ENCODE measurements at regions not wholly inside any gene's neighbourhood (a gene's known extent, or its start where the extent isn't known, plus 50 kb on each side); places are given as distances from the start of the nearest gene placed in this dataset.
"Not testable (repeated sequence)": the region's sequence is repeated elsewhere in the genome, so short reads cannot be mapped to it uniquely, and the experiment has no call there.

GRCh38 chr15:38746211-38746610 is 181.6 kb upstream of the RASGRP1 start:
- no peak for DNase-seq

- DNase-seq: no peak
Observed at GRCh38 chr15:38748710-38749109, 184.1 kb upstream of the RASGRP1 start.

GRCh38 chr15:38750786-38751185 is 186.2 kb upstream of the RASGRP1 start:
- no peak for DNase-seq

GRCh38 chr15:38755718-38756117 is 191.1 kb upstream of the RASGRP1 start:
- no peak for DNase-seq

- DNase-seq: no peak
Observed at GRCh38 chr15:38756441-38756840, 191.8 kb upstream of the RASGRP1 start.

- no peak for DNase-seq
Observed at GRCh38 chr15:38758043-38758442, 193.4 kb upstream of the RASGRP1 start.

GRCh38 chr15:38761681-38762080 is 197.1 kb upstream of the RASGRP1 start:
- no peak for DNase-seq

GRCh38 chr15:38768970-38769369 is 204.4 kb upstream of the RASGRP1 start:
- DNase-seq: no peak

- no peak for DNase-seq
Observed at GRCh38 chr15:38769492-38769891, 204.9 kb upstream of the RASGRP1 start.

- DNase-seq: not testable (repeated sequence)
Observed at GRCh38 chr15:38774076-38774475, 209.5 kb upstream of the RASGRP1 start.

GRCh38 chr15:38781196-38781595 is 216.6 kb upstream of the RASGRP1 start:
- no peak for DNase-seq

- DNase-seq: no peak
Observed at GRCh38 chr15:38782156-38782555, 217.5 kb upstream of the RASGRP1 start.

GRCh38 chr15:38788918-38789317 is 224.3 kb upstream of the RASGRP1 start:
- DNase-seq: no peak

GRCh38 chr15:38789566-38789965 is 225.0 kb upstream of the RASGRP1 start:
- no peak for DNase-seq

- DNase-seq: no peak
Observed at GRCh38 chr15:38793206-38793810, 228.7 kb upstream of the RASGRP1 start.

- no peak for DNase-seq
Observed at GRCh38 chr15:38795471-38796245, 231.0 kb upstream of the RASGRP1 start.

GRCh38 chr15:38796589-38796988 is 232.0 kb upstream of the RASGRP1 start:
- no peak for DNase-seq

GRCh38 chr15:38797506-38797905 is 232.9 kb upstream of the RASGRP1 start:
- not testable (repeated sequence) for DNase-seq

- not testable (repeated sequence) for DNase-seq
Observed at GRCh38 chr15:38799202-38799601, 234.6 kb upstream of the RASGRP1 start.

- DNase-seq: no peak
Observed at GRCh38 chr15:38809621-38810020, 245.0 kb upstream of the RASGRP1 start.

- DNase-seq: no peak
Observed at GRCh38 chr15:38810686-38811085, 246.1 kb upstream of the RASGRP1 start.

GRCh38 chr15:38814254-38814653 is 249.6 kb upstream of the RASGRP1 start:
- DNase-seq: not testable (repeated sequence)

GRCh38 chr15:38814891-38815290 is 250.3 kb upstream of the RASGRP1 start:
- no peak for DNase-seq

GRCh38 chr15:38817427-38818156 is 253.0 kb upstream of the RASGRP1 start:
- peak; percentile 45 for DNase-seq

Data from NCI-H1694 treated with DMSO at 0.1 percent for 48 hours (cell line).